HCT116 (cell line): ENCODE measurements at regions not wholly inside any gene's neighbourhood (a gene's known extent, or its start where the extent isn't known, plus 50 kb on each side); places are given as distances from the start of the nearest gene placed in this dataset.

Experiments used
- ATAC-seq: fragments of 200-7000 bp; cut with Tn5 transposase; 2 replicates; pipeline ENCODE4 v1.9.1; 2020; ENCODE audit warnings: mild to moderate bottlenecking, moderate library complexity
- BruUV-seq: library from RNA; stranded (reverse); fragments of 400-500 nt; replicated peaks from 2 replicates; lab custom pipeline; 2021; lab: Mats Ljungman, UMichigan
- CTCF ChIA-PET: fragments of 300-600 bp; sonication (Branson Sonifier 250); formaldehyde crosslinking; loops from one replicate; lab custom pipeline; 2021; ENCODE audit warnings: antibody characterized with exemption; lab: Charles Lee
- POLR2A ChIA-PET: fragments of 300-600, 350-600 bp; sonication (Branson Sonifier 250); formaldehyde crosslinking; loops from one replicate; lab custom pipeline; 2021; ENCODE audit warnings: antibody characterized with exemption; lab: Charles Lee
- RAD21 ChIA-PET, 2 experiments: fragments of 300-600 bp; sonication (Branson Sonifier 250); formaldehyde crosslinking; loops; one replicate each; lab custom pipeline; 2023; ENCODE audit warnings: low total read pairs in 2 of 2; ENCODE audit not compliant: uncharacterized antibody in 2 of 2, unreplicated experiment in 2 of 2, low non-redundant PET in 1 of 2; lab: Charles Lee
- DNase-seq: peaks from one replicate; pipeline ENCODE4 v3.0.0-alpha.2; 2010; ENCODE audit warnings: low read depth, low spot score
- H2AFZ ChIP-seq: fragments of 200-600 bp; shearing (Covaris generic), sonication (generic); 2 replicates; pipeline ENCODE4 v1.6.1; 2017; ENCODE audit warnings: low read depth, mixed run types, mixed read lengths, antibody characterized with exemption, low read length; ENCODE audit not compliant: poor library complexity, severe bottlenecking
- H3K27ac ChIP-seq: 2 replicates; pipeline ENCODE4 v1.5.1; 2012; ENCODE audit warnings: low read depth, low read length
- H3K27me3 ChIP-seq: fragments of 200-600 bp; sonication (generic); 2 replicates; pipeline ENCODE4 v1.6.1; 2016; ENCODE audit warnings: mixed run types, low read length, mixed read lengths; ENCODE audit not compliant: insufficient read depth
- H3K36me3 ChIP-seq, 2 experiments: fragments of 200-500 bp in 1 of 2; fragments of 200-600 bp in 1 of 2; sonication (Bioruptor generic) in 1 of 2; sonication (generic) in 1 of 2; 2 replicates each; pipeline versions ENCODE4 v1.5.1 to v1.6.1; 2014 to 2016; ENCODE audit warnings: low read length in 2 of 2, inconsistent platforms in 1 of 2, mixed read lengths in 1 of 2, mixed run types in 1 of 2; ENCODE audit not compliant: insufficient read depth in 2 of 2, control insufficient read depth in 1 of 2
- H3K4me1 ChIP-seq, 2 experiments: fragments of 200-600 bp in 1 of 2; sonication (generic) in 1 of 2; 2 replicates each; pipeline versions ENCODE4 v1.5.1 to v1.6.1; 2012 to 2017; ENCODE audit warnings: low read length in 2 of 2, inconsistent platforms in 1 of 2, mild to moderate bottlenecking in 1 of 2, mixed read lengths in 1 of 2, mixed run types in 1 of 2, moderate library complexity in 1 of 2; ENCODE audit not compliant: insufficient read depth in 2 of 2, control insufficient read depth in 1 of 2
- H3K4me2 ChIP-seq: fragments of 200-600 bp; sonication (generic); 2 replicates; pipeline ENCODE4 v1.6.1; 2017; ENCODE audit warnings: mixed run types, low read length, mixed read lengths
- H3K4me3 ChIP-seq, 2 experiments: fragments of 200-600 bp in 1 of 2; sonication (generic) in 1 of 2; replicated peaks in 1 of 2; 2 replicates each; pipeline ENCODE4 v1.5.1; 2011 to 2016; ENCODE audit warnings: low read length in 2 of 2, control low read depth in 1 of 2, low read depth in 1 of 2, mild to moderate bottlenecking in 1 of 2, mixed read lengths in 1 of 2, mixed run types in 1 of 2
- H3K79me2 ChIP-seq: fragments of 200-600 bp; sonication (generic); 2 replicates; pipeline ENCODE4 v1.6.1; 2017; ENCODE audit warnings: mild to moderate bottlenecking, mixed run types, low read length, moderate library complexity, mixed read lengths; ENCODE audit not compliant: insufficient read depth
- H3K9ac ChIP-seq: fragments of 200-600 bp; sonication (generic); 2 replicates; pipeline ENCODE4 v1.6.1; 2016; ENCODE audit warnings: low read length, mixed read lengths
- H3K9me2 ChIP-seq: fragments of 200-600 bp; sonication (generic), shearing (Covaris generic); 2 replicates; pipeline ENCODE4 v1.6.1; 2017; ENCODE audit warnings: mixed run types, mild to moderate bottlenecking, moderate library complexity; ENCODE audit not compliant: insufficient read depth
- H3K9me3 ChIP-seq, 2 experiments: fragments of 200-500 bp in 1 of 2; fragments of 200-600 bp in 1 of 2; sonication (Bioruptor generic) in 1 of 2; sonication (generic) in 1 of 2; 2 replicates each; pipeline ENCODE4 v1.6.1; 2014 to 2017; ENCODE audit warnings: low read length in 2 of 2, mixed read lengths in 2 of 2, inconsistent platforms in 1 of 2, low read depth in 1 of 2, mild to moderate bottlenecking in 1 of 2, mixed run types in 1 of 2, moderate library complexity in 1 of 2; ENCODE audit not compliant: control insufficient read depth in 1 of 2, insufficient read depth in 1 of 2
- H4K20me1 ChIP-seq: fragments of 200-600 bp; sonication (generic), shearing (Covaris generic); 2 replicates; pipeline ENCODE4 v1.6.1; 2017; ENCODE audit warnings: mixed run types, mild to moderate bottlenecking, moderate library complexity; ENCODE audit not compliant: insufficient read depth
- CEBPB ChIP-seq: IDR thresholded peaks from 2 replicates; pipeline ENCODE4 v1.6.1; 2012; ENCODE audit warnings: low read depth
- EGR1 ChIP-seq: IDR thresholded peaks from 2 replicates; pipeline ENCODE4 v1.6.1; 2012; ENCODE audit warnings: low read depth
- EZH2 ChIP-seq: fragments of 200-600 bp; sonication (generic); IDR thresholded peaks from 2 replicates; pipeline ENCODE4 v1.6.1; 2017; ENCODE audit warnings: antibody characterized with exemption, mixed run types
- EZH2phosphoT487 ChIP-seq: fragments of 200-600 bp; IDR thresholded peaks from 2 replicates; pipeline ENCODE4 v1.6.1; 2018; ENCODE audit warnings: antibody characterized with exemption, borderline replicate concordance
- JUND ChIP-seq: IDR thresholded peaks from 2 replicates; pipeline ENCODE4 v1.6.1; 2012
- MAX ChIP-seq: IDR thresholded peaks from 2 replicates; pipeline ENCODE4 v1.6.1; 2012
- POLR2A ChIP-seq: IDR thresholded peaks from 2 replicates; pipeline ENCODE4 v1.7.0; 2011; ENCODE audit warnings: borderline replicate concordance; ENCODE audit not compliant: insufficient read depth, insufficient read length; ENCODE audit errors: extremely low read depth
- POLR2AphosphoS5 ChIP-seq: IDR thresholded peaks from 2 replicates; pipeline ENCODE4 v1.6.1; 2011; ENCODE audit warnings: mild to moderate bottlenecking, low read depth, low read length, moderate library complexity
- REST ChIP-seq: IDR thresholded peaks from 2 replicates; pipeline ENCODE4 v1.6.1; 2012; ENCODE audit warnings: low read depth
- SP1 ChIP-seq: IDR thresholded peaks from 2 replicates; pipeline ENCODE4 v1.6.1; 2012; ENCODE audit warnings: low read depth
- SRF ChIP-seq: IDR thresholded peaks from 2 replicates; pipeline ENCODE4 v1.6.1; 2012; ENCODE audit warnings: low read depth
- TCF7L2 ChIP-seq: IDR thresholded peaks from 2 replicates; pipeline ENCODE4 v1.7.0; 2011; ENCODE audit warnings: borderline replicate concordance, inconsistent platforms; ENCODE audit not compliant: insufficient read depth, insufficient read length; ENCODE audit errors: extremely low read depth
- ZFX ChIP-seq: fragments of 450-650 bp; IDR thresholded peaks from 2 replicates; pipeline ENCODE4 v1.6.1; 2017
- ZNF274 ChIP-seq: fragments of 200-500 bp; sonication (Bioruptor generic); IDR thresholded peaks from 2 replicates; pipeline ENCODE4 v1.6.1; 2014; ENCODE audit warnings: mild to moderate bottlenecking, low read depth, low read length, inconsistent platforms
- intact Hi-C: fragments of 100-400 bp; cut with micrococcal nuclease; formaldehyde crosslinking; loops from 2 replicates; pipeline ENCODE4 v1.10.0; 2022
- TF ChIP-seq, protein P1 (sequence below), 3 experiments: fragments of 200-600 bp in 1 of 3; sonication (generic) in 1 of 3; IDR thresholded peaks in 2 of 3; conservative IDR thresholded peaks in 1 of 3; 2 replicates each; pipeline ENCODE4 v1.5.1; 2012 to 2017; ENCODE audit warnings: low read depth in 2 of 3, low read length in 2 of 3, antibody characterized with exemption in 1 of 3, borderline replicate concordance in 1 of 3, control low read depth in 1 of 3, mild to moderate bottlenecking in 1 of 3, mixed read lengths in 1 of 3, mixed run types in 1 of 3, moderate library complexity in 1 of 3; ENCODE audit not compliant: insufficient read depth in 1 of 3
- TF ChIP-seq, protein P2 (sequence below): IDR thresholded peaks from 2 replicates; pipeline ENCODE4 v1.6.1; 2011; ENCODE audit warnings: mild to moderate bottlenecking, low read length, moderate library complexity; ENCODE audit not compliant: insufficient replicate concordance; ENCODE audit errors: extremely low read depth

DNA sequence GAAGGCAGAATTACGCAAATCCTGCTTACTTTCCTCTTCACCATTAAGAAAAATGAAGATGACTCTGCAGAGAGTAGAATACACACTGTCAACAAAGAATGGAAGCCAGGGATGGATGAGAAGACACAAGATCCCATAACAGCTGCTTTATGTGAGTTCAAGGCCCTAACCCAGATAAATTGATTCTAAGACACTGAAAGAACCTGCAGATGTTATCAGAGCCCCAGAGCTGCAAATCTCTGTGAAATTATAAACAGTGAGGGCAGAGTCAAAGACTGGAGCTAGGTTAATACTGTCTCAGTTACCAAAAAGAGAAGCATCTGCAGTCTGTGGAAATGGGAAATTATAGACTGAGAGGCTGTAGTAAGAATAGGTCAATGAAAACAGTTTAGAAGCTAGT is 320.1 kb upstream of the PKDCC start (continued):
- TF ChIP-seq MAX (no peak), SP1 (no peak), REST (no peak), POLR2A (no peak)
- TF ChIP-seq, protein P1, sequence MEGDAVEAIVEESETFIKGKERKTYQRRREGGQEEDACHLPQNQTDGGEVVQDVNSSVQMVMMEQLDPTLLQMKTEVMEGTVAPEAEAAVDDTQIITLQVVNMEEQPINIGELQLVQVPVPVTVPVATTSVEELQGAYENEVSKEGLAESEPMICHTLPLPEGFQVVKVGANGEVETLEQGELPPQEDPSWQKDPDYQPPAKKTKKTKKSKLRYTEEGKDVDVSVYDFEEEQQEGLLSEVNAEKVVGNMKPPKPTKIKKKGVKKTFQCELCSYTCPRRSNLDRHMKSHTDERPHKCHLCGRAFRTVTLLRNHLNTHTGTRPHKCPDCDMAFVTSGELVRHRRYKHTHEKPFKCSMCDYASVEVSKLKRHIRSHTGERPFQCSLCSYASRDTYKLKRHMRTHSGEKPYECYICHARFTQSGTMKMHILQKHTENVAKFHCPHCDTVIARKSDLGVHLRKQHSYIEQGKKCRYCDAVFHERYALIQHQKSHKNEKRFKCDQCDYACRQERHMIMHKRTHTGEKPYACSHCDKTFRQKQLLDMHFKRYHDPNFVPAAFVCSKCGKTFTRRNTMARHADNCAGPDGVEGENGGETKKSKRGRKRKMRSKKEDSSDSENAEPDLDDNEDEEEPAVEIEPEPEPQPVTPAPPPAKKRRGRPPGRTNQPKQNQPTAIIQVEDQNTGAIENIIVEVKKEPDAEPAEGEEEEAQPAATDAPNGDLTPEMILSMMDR (IDR thresholded peaks at IDR 0.05 in 2 of 3, conservative IDR thresholded peaks at IDR 0.05 in 1 of 3; ENCODE audit: borderline replicate concordance in 1 of 3, insufficient read depth in 1 of 3, low read depth in 2 of 3, low read length in 2 of 3), result no peak

GRCh38 chr2:41728788-41729338 is 319.0 kb upstream of the PKDCC start:
- intact Hi-C loops, result no loop called here
- H4K20me1 ChIP-seq, result no peaks in the 10 kb centered on the region
- ChIA-PET CTCF (no interaction called here), POLR2A (no interaction called here), RAD21 (no interaction called here)
- H3K4me1 ChIP-seq, result no peaks in the 10 kb centered on the region
- no peak for DNase-seq
- no peaks in the 10 kb centered on the region for H3K79me2 ChIP-seq
- no peak overlapping the region for H2AFZ ChIP-seq
- H3K4me3 ChIP-seq, result no peak overlapping the region
- no peaks in the 10 kb centered on the region for H3K9me3 ChIP-seq
- no TSS peak for BruUV-seq
- H3K4me2 ChIP-seq, result no peak overlapping the region
- H3K27me3 ChIP-seq, result peaks cover 32% of the 10 kb centered on the region
- no peak overlapping the region for H3K9ac ChIP-seq
- no peaks in the 10 kb centered on the region for H3K9me2 ChIP-seq
- H3K36me3 ChIP-seq, result no peaks in the 10 kb centered on the region
- no peak for ATAC-seq
- H3K27ac ChIP-seq, result no peak overlapping the region
- TF ChIP-seq EGR1 (no peak), SRF (no peak), POLR2AphosphoS5 (no peak), EZH2phosphoT487 (no peak), JUND (no peak), TCF7L2 (no peak), ZNF274 (no peak), ZFX (no peak), EZH2 (no peak), CEBPB (no peak), POLR2A (no peak)
- TF ChIP-seq, protein P2, sequence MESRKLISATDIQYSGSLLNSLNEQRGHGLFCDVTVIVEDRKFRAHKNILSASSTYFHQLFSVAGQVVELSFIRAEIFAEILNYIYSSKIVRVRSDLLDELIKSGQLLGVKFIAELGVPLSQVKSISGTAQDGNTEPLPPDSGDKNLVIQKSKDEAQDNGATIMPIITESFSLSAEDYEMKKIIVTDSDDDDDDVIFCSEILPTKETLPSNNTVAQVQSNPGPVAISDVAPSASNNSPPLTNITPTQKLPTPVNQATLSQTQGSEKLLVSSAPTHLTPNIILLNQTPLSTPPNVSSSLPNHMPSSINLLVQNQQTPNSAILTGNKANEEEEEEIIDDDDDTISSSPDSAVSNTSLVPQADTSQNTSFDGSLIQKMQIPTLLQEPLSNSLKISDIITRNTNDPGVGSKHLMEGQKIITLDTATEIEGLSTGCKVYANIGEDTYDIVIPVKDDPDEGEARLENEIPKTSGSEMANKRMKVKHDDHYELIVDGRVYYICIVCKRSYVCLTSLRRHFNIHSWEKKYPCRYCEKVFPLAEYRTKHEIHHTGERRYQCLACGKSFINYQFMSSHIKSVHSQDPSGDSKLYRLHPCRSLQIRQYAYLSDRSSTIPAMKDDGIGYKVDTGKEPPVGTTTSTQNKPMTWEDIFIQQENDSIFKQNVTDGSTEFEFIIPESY, result no peak
